ENCODE measurements at regions not wholly inside any gene's neighbourhood (a gene's known extent, or its start where the extent isn't known, plus 50 kb on each side); places are given as distances from the start of the nearest gene placed in this dataset.

- H3K4me3 Mint-ChIP-seq, result no peak overlapping the region
- H3K4me1 ChIP-seq (ENCODE audit: insufficient read depth, low read length), result no peaks in the 10 kb centered on the region
- no peaks in the 10 kb centered on the region for H3K27me3 ChIP-seq (ENCODE audit: insufficient read depth, low read length)
- no peaks in the 10 kb centered on the region for H3K9me3 ChIP-seq (ENCODE audit: control insufficient read depth, low read depth, low read length)
- no peak overlapping the region for H3K27ac ChIP-seq (ENCODE audit: insufficient read length, low read depth, low read length)
- H3K56ac ChIP-seq (ENCODE audit: insufficient read length, low read depth, low read length), result no peak overlapping the region
- no peak for TF ChIP-seq CTCF (conservative IDR thresholded peaks at IDR 0.05)
- no peak overlapping the region for H2BK120ac ChIP-seq (ENCODE audit: low read depth, low read length, poor library complexity, severe bottlenecking)
- H4K91ac ChIP-seq (ENCODE audit: insufficient read length, low read depth, low read length), result no peak overlapping the region
- H4K8ac ChIP-seq (replicated peaks; ENCODE audit: insufficient read length, low read depth, low read length), result no peak overlapping the region
- no CpG with 5 or more reads among the region's 12 CpGs for WGBS (ENCODE audit: extremely low coverage, insufficient read length, low lambda C conversion rate)
- H3K27ac Mint-ChIP-seq, result no peak overlapping the region
- no peak overlapping the region for H2AK5ac ChIP-seq (ENCODE audit: insufficient read length, low read length)
- no peak overlapping the region for H3K18ac ChIP-seq (ENCODE audit: insufficient read length, low read depth, low read length)
- H3K27me3 Mint-ChIP-seq (ENCODE audit: low read depth), result no peaks in the 10 kb centered on the region
- no peaks in the 10 kb centered on the region; a peak in 1 of 5 replicates for H3K9me3 Mint-ChIP-seq
- no peak overlapping the region for H2BK15ac ChIP-seq (ENCODE audit: low read depth, low read length)
- no peaks in the 10 kb centered on the region for H3K23me2 ChIP-seq (ENCODE audit: insufficient read length, low read depth, low read length, poor library complexity, severe bottlenecking)
- H3K14ac ChIP-seq (ENCODE audit: insufficient read depth, low read length), result no peak overlapping the region; the same call in 1 of the 2 replicates
- no peak overlapping the region for H3T11ph ChIP-seq (ENCODE audit: low read length)
- no peak overlapping the region for H3K23ac ChIP-seq (ENCODE audit: insufficient read length, low read depth, low read length)
- H4K5ac ChIP-seq (ENCODE audit: insufficient read length, low read depth, low read length), result no peak overlapping the region
- no peak overlapping the region for H3K9ac ChIP-seq (ENCODE audit: extremely low read depth, insufficient read length, low read length)
- H3K79me1 ChIP-seq (ENCODE audit: insufficient read depth, low read depth, low read length, poor library complexity, severe bottlenecking), result no peaks in the 10 kb centered on the region
- no peak for DNase-seq
- no peak overlapping the region for H2BK5ac ChIP-seq (ENCODE audit: insufficient read length, low read length)
- H3K36me3 Mint-ChIP-seq (ENCODE audit: insufficient read depth in 1 of 3, low read depth in 3 of 3), result no peaks in the 10 kb centered on the region
- H3K79me2 ChIP-seq (ENCODE audit: insufficient read depth, low read length), result no peaks in the 10 kb centered on the region
- H3K4me1 Mint-ChIP-seq, result no peaks in the 10 kb centered on the region
- H2AFZ ChIP-seq (ENCODE audit: low read length), result no peak overlapping the region
- no peak overlapping the region for H3K4ac ChIP-seq (ENCODE audit: low read depth, low read length)
- H2BK20ac ChIP-seq (ENCODE audit: low read depth, low read length, poor library complexity, severe bottlenecking), result no peak overlapping the region
- H3K4me2 ChIP-seq (ENCODE audit: insufficient read depth, insufficient read length, low read length), result no peak overlapping the region
- no peaks in the 10 kb centered on the region for H4K20me1 ChIP-seq (ENCODE audit: control insufficient read depth, insufficient read depth, insufficient read length)
- no peak overlapping the region for H2BK12ac ChIP-seq (ENCODE audit: insufficient read length, low read depth, low read length)
These were observed 176.1 kb upstream of the CDC14C start for GRCh38 chr7:48748081-48748833.

All from H9 (cell line).